ENCODE measurements at regions not wholly inside any gene's neighbourhood (a gene's known extent, or its start where the extent isn't known, plus 50 kb on each side); places are given as distances from the start of the nearest gene placed in this dataset.

- H4K20me1 ChIP-seq (ENCODE audit: insufficient read depth): no peaks in the 10 kb centered on the region
- H3K9me3 ChIP-seq (ENCODE audit: low read length): no peaks in the 10 kb centered on the region
- H3K9ac ChIP-seq (ENCODE audit: low read length): no peak overlapping the region
- TF ChIP-seq SMC3 (conservative IDR thresholded peaks at IDR 0.05; ENCODE audit: poor library complexity): no peak
- no peak for TF ChIP-seq EZH2 (IDR thresholded peaks at IDR 0.05; ENCODE audit: borderline replicate concordance, insufficient read depth, low read length, poor library complexity, severe bottlenecking)
- TF ChIP-seq MXI1 (conservative IDR thresholded peaks at IDR 0.05; ENCODE audit: poor library complexity, severe bottlenecking): no peak
- no peak for TF ChIP-seq RAD21 (conservative IDR thresholded peaks at IDR 0.05)
- no peak for TF ChIP-seq TAF1 (IDR thresholded peaks at IDR 0.05; ENCODE audit: low read depth)
- no peak for TF ChIP-seq EP300 (conservative IDR thresholded peaks at IDR 0.05; ENCODE audit: poor library complexity, severe bottlenecking)
- no peak for TF ChIP-seq REST (IDR thresholded peaks at IDR 0.05; ENCODE audit: borderline replicate concordance)
- no peak for TF ChIP-seq POLR2AphosphoS5 (IDR thresholded peaks at IDR 0.05)
- no peak for TF ChIP-seq CTCF (IDR thresholded peaks at IDR 0.05; ENCODE audit: poor library complexity, severe bottlenecking)
- H2AFZ ChIP-seq (ENCODE audit: low read depth, low read length): no peak overlapping the region
- H3F3A ChIP-seq (ENCODE audit: insufficient read depth, low read length, poor library complexity, severe bottlenecking): no peaks in the 10 kb centered on the region
- no peak overlapping the region for H3K4me2 ChIP-seq (ENCODE audit: low read length)
- H3K9me2 ChIP-seq (ENCODE audit: insufficient read depth, low read length): no peaks in the 10 kb centered on the region
- no peaks in the 10 kb centered on the region for H3K27me3 ChIP-seq (ENCODE audit: insufficient read depth, low read depth, low read length)
- H3K36me3 ChIP-seq (ENCODE audit: insufficient read depth, low read length): no peaks in the 10 kb centered on the region
- no peak overlapping the region for H3K4me3 ChIP-seq (ENCODE audit: low read length)
- no peaks in the 10 kb centered on the region for H3K79me2 ChIP-seq (replicated peaks; ENCODE audit: insufficient read depth, low read length)
- H3K27ac ChIP-seq (ENCODE audit: low read length): no peak overlapping the region
Observed at GRCh38 chr13:107121793-107122192, 553.9 kb upstream of the ARGLU1 start.

- H3K36me3 ChIP-seq (ENCODE audit: insufficient read depth, low read length): no peaks in the 10 kb centered on the region
- H3K27ac ChIP-seq (ENCODE audit: low read length): no peak overlapping the region
- no peaks in the 10 kb centered on the region for H3K27me3 ChIP-seq (ENCODE audit: insufficient read depth, low read depth, low read length)
- no peaks in the 10 kb centered on the region for H3F3A ChIP-seq (ENCODE audit: insufficient read depth, low read length, poor library complexity, severe bottlenecking)
- H3K9me2 ChIP-seq (ENCODE audit: insufficient read depth, low read length): no peaks in the 10 kb centered on the region
- H3K9ac ChIP-seq (ENCODE audit: low read length): no peak overlapping the region
- H3K4me2 ChIP-seq (ENCODE audit: low read length): no peak overlapping the region
- no peak for TF ChIP-seq TAF1 (IDR thresholded peaks at IDR 0.05; ENCODE audit: low read depth)
- TF ChIP-seq POLR2AphosphoS5 (IDR thresholded peaks at IDR 0.05): no peak
- no peak for TF ChIP-seq MXI1 (conservative IDR thresholded peaks at IDR 0.05; ENCODE audit: poor library complexity, severe bottlenecking)
- no peak for TF ChIP-seq SMC3 (conservative IDR thresholded peaks at IDR 0.05; ENCODE audit: poor library complexity)
- no peak for TF ChIP-seq EZH2 (IDR thresholded peaks at IDR 0.05; ENCODE audit: borderline replicate concordance, insufficient read depth, low read length, poor library complexity, severe bottlenecking)
- TF ChIP-seq RAD21 (conservative IDR thresholded peaks at IDR 0.05): no peak
- TF ChIP-seq CTCF (IDR thresholded peaks at IDR 0.05; ENCODE audit: poor library complexity, severe bottlenecking): no peak
- TF ChIP-seq EP300 (conservative IDR thresholded peaks at IDR 0.05; ENCODE audit: poor library complexity, severe bottlenecking): no peak
- TF ChIP-seq REST (IDR thresholded peaks at IDR 0.05; ENCODE audit: borderline replicate concordance): no peak
- H2AFZ ChIP-seq (ENCODE audit: low read depth, low read length): no peak overlapping the region
- H4K20me1 ChIP-seq (ENCODE audit: insufficient read depth): no peaks in the 10 kb centered on the region
- no peak overlapping the region for H3K4me3 ChIP-seq (ENCODE audit: low read length)
- H3K79me2 ChIP-seq (replicated peaks; ENCODE audit: insufficient read depth, low read length): no peaks in the 10 kb centered on the region
- H3K9me3 ChIP-seq (ENCODE audit: low read length): no peaks in the 10 kb centered on the region
Observed at GRCh38 chr13:107119989-107120881, 552.3 kb upstream of the ARGLU1 start.

Data from neural cell (in vitro differentiated cells).